ENCODE measurements at regions not wholly inside any gene's neighbourhood (a gene's known extent, or its start where the extent isn't known, plus 50 kb on each side); places are given as distances from the start of the nearest gene placed in this dataset.

GRCh38 chr5:15260356-15261268 lies 239.4 kb upstream of the FBXL7 start:
- TF ChIP-seq CTCF (IDR thresholded peaks at IDR 0.05; ENCODE audit: extremely low read depth in 1 of 2, insufficient read depth in 1 of 2, low read depth in 1 of 2, low read length in 2 of 2) (no peak), POLR2A (IDR thresholded peaks at IDR 0.05; ENCODE audit: low read depth, low read length) (no peak), POLR2AphosphoS5 (IDR thresholded peaks at IDR 0.05; ENCODE audit: insufficient read depth, low read depth, low read length) (no peak), MAX (IDR thresholded peaks at IDR 0.05; ENCODE audit: insufficient read depth, insufficient read length) (no peak), EZH2 (IDR thresholded peaks at IDR 0.05; ENCODE audit: borderline replicate concordance, low read depth, low read length, severe bottlenecking) (no peak)

All from endothelial cell of umbilical vein (primary cell).